GM19372 (cell line): ENCODE measurements at regions not wholly inside any gene's neighbourhood (a gene's known extent, or its start where the extent isn't known, plus 50 kb on each side); places are given as distances from the start of the nearest gene placed in this dataset.

Source experiments
- ATAC-seq: cut with Tn5 transposase; IDR thresholded peaks from one replicate; pipeline ENCODE4 v1.9.1; 2021; ENCODE audit warnings: mild to moderate bottlenecking, low read depth, moderate library complexity; ENCODE audit not compliant: unreplicated experiment

GRCh38 chr12:34361721-34362316 lies 339.5 kb downstream of the ALG10 start:
- ATAC-seq: no peak

- ATAC-seq: no peak
These were observed 340.9 kb downstream of the ALG10 start for GRCh38 chr12:34363050-34363673.

- ATAC-seq: no peak
These were observed 345.8 kb downstream of the ALG10 start for GRCh38 chr12:34368079-34368478.

GRCh38 chr12:34371050-34371449 lies 348.8 kb downstream of the ALG10 start:
- ATAC-seq: no peak

GRCh38 chr12:34372003-34372402 lies 349.7 kb downstream of the ALG10 start:
- ATAC-seq: no peak

- ATAC-seq: no peak
These were observed 351.6 kb downstream of the ALG10 start for GRCh38 chr12:34373926-34374325.

GRCh38 chr12:34376133-34376799 lies 354.0 kb downstream of the ALG10 start:
- no peak for ATAC-seq

GRCh38 chr12:34377243-34378035 lies 355.1 kb downstream of the ALG10 start:
- ATAC-seq: no peak

GRCh38 chr12:34379142-34379541 lies 356.8 kb downstream of the ALG10 start:
- no peak for ATAC-seq

- no peak for ATAC-seq
These were observed 362.4 kb downstream of the ALG10 start for GRCh38 chr12:34384693-34385092.

GRCh38 chr12:34386016-34386415 lies 363.7 kb downstream of the ALG10 start:
- no peak for ATAC-seq

- no peak for ATAC-seq
These were observed 364.4 kb downstream of the ALG10 start for GRCh38 chr12:34386621-34387255.

- no peak for ATAC-seq
These were observed 365.7 kb downstream of the ALG10 start for GRCh38 chr12:34387711-34388635.

- ATAC-seq: no peak
These were observed 366.5 kb downstream of the ALG10 start for GRCh38 chr12:34388636-34389377.

- no peak for ATAC-seq
These were observed 367.3 kb downstream of the ALG10 start for GRCh38 chr12:34389378-34390170.

- no peak for ATAC-seq
These were observed 368.0 kb downstream of the ALG10 start for GRCh38 chr12:34390171-34390841.

- ATAC-seq: no peak
These were observed 368.8 kb downstream of the ALG10 start for GRCh38 chr12:34390846-34391700.
